ENCODE measurements at regions not wholly inside any gene's neighbourhood (a gene's known extent, or its start where the extent isn't known, plus 50 kb on each side); places are given as distances from the start of the nearest gene placed in this dataset.

- no peak overlapping the region for H3K4me3 ChIP-seq
- no peaks in the 10 kb centered on the region for H3K27me3 ChIP-seq
- in situ Hi-C loops (cut with MboI; ENCODE audit: low sequenced_read_pairs in 4 of 4) (no loop called here), intact Hi-C loops (cut with DNase I; ENCODE audit: low total_unique reads) (no loop called here)
- no peak for DNase-seq
- H3K9me3 ChIP-seq, result no peaks in the 10 kb centered on the region
- no peak overlapping the region for H3K27ac ChIP-seq
- TF ChIP-seq CTCF (IDR thresholded peaks at IDR 0.05 in 4 of 5, conservative IDR thresholded peaks at IDR 0.05 in 1 of 5) (no peak), POLR2A (IDR thresholded peaks at IDR 0.05) (no peak)
- H3K36me3 ChIP-seq, result no peaks in the 10 kb centered on the region
- no peak for ATAC-seq
- no peaks in the 10 kb centered on the region for H3K4me1 ChIP-seq
Measured at GRCh38 chr5:92513067-92513466, 1068.0 kb downstream of the NR2F1-AS1 start.

GRCh38 chr5:92508271-92508670 is 1072.7 kb downstream of the NR2F1-AS1 start:
- no peaks in the 10 kb centered on the region for H3K9me3 ChIP-seq
- H3K27ac ChIP-seq, result no peak overlapping the region
- DNase-seq (no peak), ATAC-seq (no peak)
- TF ChIP-seq CTCF (IDR thresholded peaks at IDR 0.05 in 4 of 5, conservative IDR thresholded peaks at IDR 0.05 in 1 of 5) (no peak), POLR2A (IDR thresholded peaks at IDR 0.05) (no peak)
- in situ Hi-C loops (cut with MboI; ENCODE audit: low sequenced_read_pairs in 4 of 4) (no loop called here), intact Hi-C loops (cut with DNase I; ENCODE audit: low total_unique reads) (no loop called here)
- H3K4me1 ChIP-seq, result no peaks in the 10 kb centered on the region
- no peaks in the 10 kb centered on the region for H3K27me3 ChIP-seq
- no peaks in the 10 kb centered on the region for H3K36me3 ChIP-seq
- no peak overlapping the region for H3K4me3 ChIP-seq

- Histone ChIP-seq H3K4me1 (no peaks in the 10 kb centered on the region), H3K36me3 (no peaks in the 10 kb centered on the region), H3K27me3 (no peaks in the 10 kb centered on the region), H3K9me3 (no peaks in the 10 kb centered on the region), H3K4me3 (no peak overlapping the region), H3K27ac (no peak overlapping the region)
- intact Hi-C loops (cut with DNase I; ENCODE audit: low total_unique reads), result no loop called here
- no peak for ATAC-seq
- no peak for DNase-seq
- in situ Hi-C loops (cut with MboI; ENCODE audit: low sequenced_read_pairs in 4 of 4), result no loop called here
- TF ChIP-seq CTCF (IDR thresholded peaks at IDR 0.05 in 4 of 5, conservative IDR thresholded peaks at IDR 0.05 in 1 of 5) (no peak), POLR2A (IDR thresholded peaks at IDR 0.05) (no peak)
Measured at GRCh38 chr5:92505925-92506324, 1075.1 kb downstream of the NR2F1-AS1 start.

- ATAC-seq, result no peak
- in situ Hi-C loops (cut with MboI; ENCODE audit: low sequenced_read_pairs in 4 of 4), result no loop called here
- H3K27ac ChIP-seq, result no peak overlapping the region
- H3K36me3 ChIP-seq, result no peaks in the 10 kb centered on the region
- DNase-seq, result no peak
- intact Hi-C loops (cut with DNase I; ENCODE audit: low total_unique reads), result no loop called here
- H3K27me3 ChIP-seq, result no peaks in the 10 kb centered on the region
- no peak overlapping the region for H3K4me3 ChIP-seq
- no peaks in the 10 kb centered on the region for H3K4me1 ChIP-seq
- H3K9me3 ChIP-seq, result no peaks in the 10 kb centered on the region
- TF ChIP-seq CTCF (IDR thresholded peaks at IDR 0.05 in 4 of 5, conservative IDR thresholded peaks at IDR 0.05 in 1 of 5), result no peak
- no peak for TF ChIP-seq POLR2A (IDR thresholded peaks at IDR 0.05)
Measured at GRCh38 chr5:92505145-92505544, 1075.9 kb downstream of the NR2F1-AS1 start.

GRCh38 chr5:92504346-92504745 is 1076.7 kb downstream of the NR2F1-AS1 start:
- intact Hi-C loops (cut with DNase I; ENCODE audit: low total_unique reads), result no loop called here

More at GRCh38 chr5:92504346-92504745, 1076.7 kb downstream of the NR2F1-AS1 start:
- H3K4me1 ChIP-seq, result no peaks in the 10 kb centered on the region
- ATAC-seq, result no peak
- H3K9me3 ChIP-seq, result no peaks in the 10 kb centered on the region
- DNase-seq, result no peak
- TF ChIP-seq CTCF (IDR thresholded peaks at IDR 0.05 in 4 of 5, conservative IDR thresholded peaks at IDR 0.05 in 1 of 5) (no peak), POLR2A (IDR thresholded peaks at IDR 0.05) (no peak)
- no peaks in the 10 kb centered on the region for H3K36me3 ChIP-seq
- H3K27me3 ChIP-seq, result no peaks in the 10 kb centered on the region
- in situ Hi-C loops (cut with MboI; ENCODE audit: low sequenced_read_pairs in 4 of 4), result no loop called here
- H3K4me3 ChIP-seq, result no peak overlapping the region
- no peak overlapping the region for H3K27ac ChIP-seq
